Body of pancreas (tissue), 4 donors: ENCODE measurements at regions not wholly inside any gene's neighbourhood (a gene's known extent, or its start where the extent isn't known, plus 50 kb on each side); places are given as distances from the start of the nearest gene placed in this dataset.

ENCODE experiments used
- POLR2A ChIP-seq, 3 donors: fragments of 450-650 bp; IDR thresholded peaks; one replicate each; pipeline ENCODE4 v1.6.1; 2016; ENCODE audit warnings: antibody characterized with exemption in 3 of 3, mild to moderate bottlenecking in 2 of 3
- TF ChIP-seq, protein P1 (sequence below), 7 experiments: fragments of 450-650 bp in 4 of 7; fragments of 200-600 bp in 3 of 7; sonication (generic) in 3 of 7; IDR thresholded peaks; one replicate each; pipeline ENCODE4 v1.5.1; 2016 to 2019; ENCODE audit warnings: antibody characterized with exemption in 7 of 7

DNA sequence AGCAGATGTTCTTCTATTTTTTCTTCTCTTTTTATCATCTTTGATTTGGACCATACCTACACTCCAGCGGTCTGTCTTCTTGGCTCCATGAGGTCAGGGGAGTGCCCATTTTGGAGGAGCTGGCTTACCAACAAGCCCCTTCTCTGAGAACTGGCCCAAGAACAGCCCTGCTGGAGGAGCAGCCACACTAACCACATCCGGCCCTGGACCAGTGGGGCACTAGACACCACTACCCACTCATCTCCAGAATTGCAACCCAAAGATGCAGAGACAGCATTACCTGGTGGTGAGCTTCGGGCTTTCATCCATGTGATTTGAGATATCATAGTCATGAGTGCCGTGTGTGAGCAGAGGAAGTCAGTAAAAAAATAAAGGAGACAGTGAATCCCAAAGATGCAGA, 599.4 kb upstream of the CDH4 start:
- TF ChIP-seq POLR2A (IDR thresholded peaks at IDR 0.05) = no peak
- TF ChIP-seq, protein P1, sequence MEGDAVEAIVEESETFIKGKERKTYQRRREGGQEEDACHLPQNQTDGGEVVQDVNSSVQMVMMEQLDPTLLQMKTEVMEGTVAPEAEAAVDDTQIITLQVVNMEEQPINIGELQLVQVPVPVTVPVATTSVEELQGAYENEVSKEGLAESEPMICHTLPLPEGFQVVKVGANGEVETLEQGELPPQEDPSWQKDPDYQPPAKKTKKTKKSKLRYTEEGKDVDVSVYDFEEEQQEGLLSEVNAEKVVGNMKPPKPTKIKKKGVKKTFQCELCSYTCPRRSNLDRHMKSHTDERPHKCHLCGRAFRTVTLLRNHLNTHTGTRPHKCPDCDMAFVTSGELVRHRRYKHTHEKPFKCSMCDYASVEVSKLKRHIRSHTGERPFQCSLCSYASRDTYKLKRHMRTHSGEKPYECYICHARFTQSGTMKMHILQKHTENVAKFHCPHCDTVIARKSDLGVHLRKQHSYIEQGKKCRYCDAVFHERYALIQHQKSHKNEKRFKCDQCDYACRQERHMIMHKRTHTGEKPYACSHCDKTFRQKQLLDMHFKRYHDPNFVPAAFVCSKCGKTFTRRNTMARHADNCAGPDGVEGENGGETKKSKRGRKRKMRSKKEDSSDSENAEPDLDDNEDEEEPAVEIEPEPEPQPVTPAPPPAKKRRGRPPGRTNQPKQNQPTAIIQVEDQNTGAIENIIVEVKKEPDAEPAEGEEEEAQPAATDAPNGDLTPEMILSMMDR (IDR thresholded peaks at IDR 0.05) = no peak
